A549 (cell line): ENCODE measurements at regions not wholly inside any gene's neighbourhood (a gene's known extent, or its start where the extent isn't known, plus 50 kb on each side); places are given as distances from the start of the nearest gene placed in this dataset.

Source experiments
- ATAC-seq, 2 experiments: fragments of 200-7000 bp in 1 of 2; fragments of >200 bp in 1 of 2; cut with Nextera tagmentation in 1 of 2; cut with Tn5 transposase in 1 of 2; 3 replicates each; pipeline versions ENCODE4 v1.8.0 to v1.9.1; 2018 to 2020; ENCODE audit warnings: mild to moderate bottlenecking in 1 of 2, moderate library complexity in 1 of 2
- CTCF ChIA-PET: fragments of 300-600 bp; sonication (Branson Sonifier 250); formaldehyde crosslinking; extraction: SDS; loops from one replicate; lab custom pipeline; 2021; ENCODE audit warnings: antibody characterized with exemption, inconsistent platforms; lab: Yijun Ruan, JAX
- POLR2A ChIA-PET: fragments of 350-600 bp; formaldehyde crosslinking; extraction: SDS; loops from one replicate; lab custom pipeline; 2021; ENCODE audit warnings: antibody characterized with exemption, inconsistent platforms; lab: Yijun Ruan, JAX
- DNase-seq, 2 experiments: peaks; one replicate each; pipeline versions ENCODE4 v3.0.0 to v3.0.0-alpha.2; 2011 to 2016; ENCODE audit warnings: low read depth in 1 of 2, low spot score in 1 of 2
- FAIRE-seq: peaks from 2 replicates; lab custom pipeline; 2011; peaks lifted over from hg19 to GRCh38; lab: Jason Lieb, UNC
- H3K27ac ChIP-seq, 2 experiments: fragments of >200 bp; sonication (Bioruptor Twin); formaldehyde crosslinking; 3 replicates each; pipeline ENCODE4 v1.5.1; 2016 to 2017
- H3K4me1 ChIP-seq: fragments of >200 bp; sonication (Bioruptor Twin); formaldehyde crosslinking; 3 replicates; pipeline ENCODE4 v1.6.1; 2016
- H3K4me2 ChIP-seq: fragments of >200 bp; sonication (Bioruptor Twin); formaldehyde crosslinking; 3 replicates; pipeline ENCODE4 v1.6.1; 2016
- H3K4me3 ChIP-seq: fragments of >200 bp; sonication (Bioruptor Twin); formaldehyde crosslinking; 3 replicates; pipeline ENCODE4 v1.5.1; 2016
- H3K9me3 ChIP-seq: fragments of >200 bp; sonication (Bioruptor Twin); formaldehyde crosslinking; 3 replicates; pipeline ENCODE4 v1.6.1; 2016
- BHLHE40 ChIP-seq: IDR thresholded peaks from 2 replicates; pipeline ENCODE4 v1.6.1; 2012; ENCODE audit warnings: low read depth, low read length, inconsistent platforms
- CBX2 ChIP-seq: fragments of 200-600 bp; sonication (generic); IDR thresholded peaks from 2 replicates; pipeline ENCODE4 v1.6.1; 2016; ENCODE audit warnings: low read depth, mild to moderate bottlenecking, borderline replicate concordance
- CEBPB ChIP-seq, 2 experiments: fragments of >200 bp in 1 of 2; sonication (Bioruptor Twin) in 1 of 2; formaldehyde crosslinking in 1 of 2; IDR thresholded peaks; 2 replicates each; pipeline ENCODE4 v1.6.1; 2012 to 2016
- EHMT2 ChIP-seq: fragments of 200-600 bp; sonication (generic); IDR thresholded peaks from 2 replicates; pipeline ENCODE4 v1.6.1; 2016; ENCODE audit warnings: antibody characterized with exemption, low read depth, mild to moderate bottlenecking, moderate library complexity
- EP300 ChIP-seq, 2 experiments: fragments of >200 bp; sonication (Bioruptor Twin); formaldehyde crosslinking; IDR thresholded peaks; 2 replicates in 1 of 2; 3 replicates in 1 of 2; pipeline ENCODE4 v1.6.1; 2016 to 2017
- FOSL2 ChIP-seq, 2 experiments: fragments of 450-650 bp in 1 of 2; fragments of >200 bp in 1 of 2; sonication (Bioruptor Twin) in 1 of 2; formaldehyde crosslinking; IDR thresholded peaks; 2 replicates each; pipeline versions ENCODE4 v1.5.0 to v1.6.1; 2016 to 2020; ENCODE audit warnings: mild to moderate bottlenecking in 1 of 2, moderate library complexity in 1 of 2
- GATA3 ChIP-seq: IDR thresholded peaks from 2 replicates; pipeline ENCODE4 v1.6.1; 2012; ENCODE audit warnings: borderline replicate concordance
- HEYL ChIP-seq: fragments of 250-450 bp; sonication (Bioruptor Pico); IDR thresholded peaks from 2 replicates; pipeline ENCODE4 v1.8.0; 2021; ENCODE audit warnings: mild to moderate bottlenecking, moderate library complexity
- HOXA7 ChIP-seq: fragments of 250-450 bp; sonication (Bioruptor Pico); IDR thresholded peaks from 2 replicates; pipeline ENCODE4 v1.5.0; 2020; ENCODE audit warnings: mild to moderate bottlenecking, moderate library complexity
- HOXB5 ChIP-seq: fragments of 250-450 bp; sonication (Bioruptor Pico); IDR thresholded peaks from 2 replicates; pipeline ENCODE4 v1.5.0; 2020; ENCODE audit warnings: mild to moderate bottlenecking, moderate library complexity
- JUN ChIP-seq, 2 experiments: fragments of >200 bp; sonication (Bioruptor Twin); formaldehyde crosslinking; IDR thresholded peaks; 2 replicates in 1 of 2; 3 replicates in 1 of 2; pipeline ENCODE4 v1.6.1; 2016 to 2017
- MAX ChIP-seq: IDR thresholded peaks from 2 replicates; pipeline ENCODE4 v1.6.1; 2012
- MAZ ChIP-seq: fragments of 150-350 bp; IDR thresholded peaks from 2 replicates; pipeline ENCODE4 v1.6.1; 2014; ENCODE audit warnings: antibody characterized with exemption, low read depth, low read length, borderline replicate concordance
- RAD21 ChIP-seq, 2 experiments: fragments of >200 bp in 1 of 2; sonication (Bioruptor Twin) in 1 of 2; formaldehyde crosslinking in 1 of 2; IDR thresholded peaks in 1 of 2; conservative IDR thresholded peaks in 1 of 2; 2 replicates in 1 of 2; 3 replicates in 1 of 2; pipeline ENCODE4 v1.6.1; 2012 to 2018; ENCODE audit warnings: inconsistent platforms in 1 of 2
- RCOR1 ChIP-seq: fragments of 150-350 bp; IDR thresholded peaks from 2 replicates; pipeline ENCODE4 v1.6.1; 2014; ENCODE audit warnings: antibody characterized with exemption, low read length, low read depth
- RNF2 ChIP-seq: fragments of 200-600 bp; sonication (generic); IDR thresholded peaks from 2 replicates; pipeline ENCODE4 v1.6.1; 2016; ENCODE audit warnings: low read depth, mild to moderate bottlenecking, antibody characterized with exemption, moderate library complexity, borderline replicate concordance
- SMC3 ChIP-seq: fragments of >200 bp; sonication (Bioruptor Twin); formaldehyde crosslinking; IDR thresholded peaks from 3 replicates; pipeline ENCODE4 v1.6.1; 2018; ENCODE audit warnings: inconsistent platforms
- ZSCAN20 ChIP-seq: fragments of 250-450 bp; sonication (Bioruptor Pico); IDR thresholded peaks from 2 replicates; pipeline ENCODE4 v1.8.0; 2022; ENCODE audit warnings: mild to moderate bottlenecking, moderate library complexity
- WGBS: methylation state at CpG from one replicate; pipeline ENCODE4 v1.1.6; 2017; ENCODE audit errors: missing lambda C conversion rate; 5-methylcytosine and 5-hydroxymethylcytosine counted together
- TF ChIP-seq, protein P1 (sequence below): fragments of >200 bp; sonication (Bioruptor Twin); formaldehyde crosslinking; IDR thresholded peaks from 2 replicates; pipeline ENCODE4 v1.6.1; 2016
- TF ChIP-seq, protein P2 (sequence below): IDR thresholded peaks from 2 replicates; pipeline ENCODE4 v1.6.1; 2012
- TF ChIP-seq, protein P3 (sequence below): fragments of >200 bp; sonication (Bioruptor Twin); formaldehyde crosslinking; IDR thresholded peaks from 3 replicates; pipeline ENCODE4 v1.5.1; 2016

- ATAC-seq, result peak in 1 of 2 experiments; percentile 70; a peak in 3 of 6 replicates
- no peak overlapping the region for H3K4me3 ChIP-seq
- FAIRE-seq, result no peak
- H3K9me3 ChIP-seq, result no peaks in the 10 kb centered on the region
- H3K4me1 ChIP-seq, result no peaks in the 10 kb centered on the region
- no peak overlapping the region for H3K4me2 ChIP-seq
- CTCF ChIA-PET, result interaction anchor here (0.7 kb wide), 1 partner anchor 224 kb away, joined by 3 read pairs; no protein-coding TSS in a partner anchor
- 28% methylated on average over 2 of the region's 2 CpGs for WGBS
- TF ChIP-seq, protein P1, sequence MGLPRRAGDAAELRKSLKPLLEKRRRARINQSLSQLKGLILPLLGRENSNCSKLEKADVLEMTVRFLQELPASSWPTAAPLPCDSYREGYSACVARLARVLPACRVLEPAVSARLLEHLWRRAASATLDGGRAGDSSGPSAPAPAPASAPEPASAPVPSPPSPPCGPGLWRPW, result no peak
- TF ChIP-seq RAD21 (conservative IDR thresholded peaks at IDR 0.05 in 1 of 2, IDR thresholded peaks at IDR 0.05 in 1 of 2) (peak in 1 of 2 experiments; percentile 19; a peak in 3 of 5 replicates), EP300 (IDR thresholded peaks at IDR 0.05) (no peak), MAZ (no peak)
- H3K27ac ChIP-seq, result no peak overlapping the region
- peak; percentile 6 to 9 for DNase-seq
- POLR2A ChIA-PET, result interaction anchor here (0.6 kb wide), 1 partner anchor 565 kb away, joined by 5 read pairs; no protein-coding TSS in a partner anchor
Observed at GRCh38 chr4:181569553-181569952, 673.6 kb upstream of the TENM3 start.

DNA sequence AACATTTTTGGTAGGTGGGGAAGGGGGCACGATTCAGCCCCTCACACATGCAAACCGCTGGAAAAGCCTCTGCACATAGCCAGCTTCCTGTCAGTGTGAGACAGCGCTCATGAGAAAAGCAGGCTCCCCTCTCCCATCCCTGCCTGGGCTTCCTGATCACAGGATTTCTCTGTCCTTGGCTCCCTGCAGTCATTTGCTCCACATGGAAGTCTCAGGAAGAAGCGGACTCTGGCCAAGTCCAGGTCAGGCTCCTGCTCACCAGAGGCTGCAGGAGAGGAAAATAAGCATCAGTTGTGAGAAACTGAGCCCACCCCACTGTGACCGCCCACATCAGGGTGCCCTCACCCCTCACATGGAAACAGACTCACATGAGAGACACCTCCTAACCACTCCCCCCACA is 664.3 kb upstream of the TENM3 start:
- TF ChIP-seq CEBPB (IDR thresholded peaks at IDR 0.05), result no peak
- TF ChIP-seq BHLHE40, result no peak
- no peak for TF ChIP-seq MAZ
- no peak for TF ChIP-seq RNF2
- TF ChIP-seq HOXA7 (CRISPR knock-in tag), result no peak
- TF ChIP-seq HOXB5 (CRISPR knock-in tag), result no peak
- no peak for TF ChIP-seq EP300 (IDR thresholded peaks at IDR 0.05)
- TF ChIP-seq EHMT2, result no peak
- no peak for TF ChIP-seq GATA3
- TF ChIP-seq, protein P2, sequence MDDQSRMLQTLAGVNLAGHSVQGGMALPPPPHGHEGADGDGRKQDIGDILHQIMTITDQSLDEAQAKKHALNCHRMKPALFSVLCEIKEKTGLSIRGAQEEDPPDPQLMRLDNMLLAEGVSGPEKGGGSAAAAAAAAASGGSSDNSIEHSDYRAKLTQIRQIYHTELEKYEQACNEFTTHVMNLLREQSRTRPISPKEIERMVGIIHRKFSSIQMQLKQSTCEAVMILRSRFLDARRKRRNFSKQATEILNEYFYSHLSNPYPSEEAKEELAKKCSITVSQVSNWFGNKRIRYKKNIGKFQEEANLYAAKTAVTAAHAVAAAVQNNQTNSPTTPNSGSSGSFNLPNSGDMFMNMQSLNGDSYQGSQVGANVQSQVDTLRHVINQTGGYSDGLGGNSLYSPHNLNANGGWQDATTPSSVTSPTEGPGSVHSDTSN, result no peak
- no peak for TF ChIP-seq CBX2
- TF ChIP-seq, protein P3, sequence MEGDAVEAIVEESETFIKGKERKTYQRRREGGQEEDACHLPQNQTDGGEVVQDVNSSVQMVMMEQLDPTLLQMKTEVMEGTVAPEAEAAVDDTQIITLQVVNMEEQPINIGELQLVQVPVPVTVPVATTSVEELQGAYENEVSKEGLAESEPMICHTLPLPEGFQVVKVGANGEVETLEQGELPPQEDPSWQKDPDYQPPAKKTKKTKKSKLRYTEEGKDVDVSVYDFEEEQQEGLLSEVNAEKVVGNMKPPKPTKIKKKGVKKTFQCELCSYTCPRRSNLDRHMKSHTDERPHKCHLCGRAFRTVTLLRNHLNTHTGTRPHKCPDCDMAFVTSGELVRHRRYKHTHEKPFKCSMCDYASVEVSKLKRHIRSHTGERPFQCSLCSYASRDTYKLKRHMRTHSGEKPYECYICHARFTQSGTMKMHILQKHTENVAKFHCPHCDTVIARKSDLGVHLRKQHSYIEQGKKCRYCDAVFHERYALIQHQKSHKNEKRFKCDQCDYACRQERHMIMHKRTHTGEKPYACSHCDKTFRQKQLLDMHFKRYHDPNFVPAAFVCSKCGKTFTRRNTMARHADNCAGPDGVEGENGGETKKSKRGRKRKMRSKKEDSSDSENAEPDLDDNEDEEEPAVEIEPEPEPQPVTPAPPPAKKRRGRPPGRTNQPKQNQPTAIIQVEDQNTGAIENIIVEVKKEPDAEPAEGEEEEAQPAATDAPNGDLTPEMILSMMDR, result no peak
- TF ChIP-seq JUN (IDR thresholded peaks at IDR 0.05), result no peak
- no peak for TF ChIP-seq HEYL (CRISPR knock-in tag)
- no peak for TF ChIP-seq SMC3
- ATAC-seq, result no peak
- Histone ChIP-seq H3K4me2 (no peak overlapping the region), H3K4me1 (no peaks in the 10 kb centered on the region), H3K4me3 (no peak overlapping the region), H3K9me3 (no peaks in the 10 kb centered on the region), H3K27ac (no peak overlapping the region)
- ChIA-PET CTCF (no interaction called here), POLR2A (no interaction called here)
- WGBS, result 0% methylated on average over 2 of the region's 5 CpGs
- FAIRE-seq, result no peak
- DNase-seq, result no peak

DNA sequence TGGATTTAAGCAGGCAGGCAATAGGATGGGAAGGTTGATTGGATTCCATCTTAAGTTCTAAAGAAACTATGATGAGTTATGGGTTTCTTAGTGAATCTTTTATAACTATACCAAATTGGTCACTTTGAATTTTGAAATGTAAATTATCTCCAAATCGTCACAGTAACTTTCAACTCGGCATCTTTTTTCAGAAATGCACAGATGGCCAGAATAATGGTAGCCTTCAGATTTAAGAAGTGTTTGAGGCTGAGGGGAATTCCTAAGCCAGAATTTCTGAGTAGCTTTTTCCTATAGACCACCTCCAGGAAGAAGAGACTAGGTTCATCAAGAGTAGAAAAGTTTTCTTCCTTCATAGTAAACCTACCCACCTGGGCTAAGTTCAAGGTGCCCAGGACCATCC is 663.7 kb upstream of the TENM3 start:
- POLR2A ChIA-PET, result no interaction called here
- FAIRE-seq (no peak), DNase-seq (no peak), ATAC-seq (no peak)
- Histone ChIP-seq H3K27ac (no peak overlapping the region), H3K4me2 (no peak overlapping the region), H3K4me3 (no peak overlapping the region), H3K4me1 (no peaks in the 10 kb centered on the region), H3K9me3 (no peaks in the 10 kb centered on the region)
- TF ChIP-seq EHMT2 (no peak), MAX (no peak), FOSL2 (IDR thresholded peaks at IDR 0.05) (no peak), FOSL2 (CRISPR knock-in tag; IDR thresholded peaks at IDR 0.05) (no peak), RCOR1 (no peak), ZSCAN20 (CRISPR knock-in tag) (no peak)
- CTCF ChIA-PET, result no interaction called here
- 5% methylated on average over 2 of the region's 2 CpGs for WGBS
